Transverse colon (tissue), 3 donors: ENCODE measurements at regions not wholly inside any gene's neighbourhood (a gene's known extent, or its start where the extent isn't known, plus 50 kb on each side); places are given as distances from the start of the nearest gene placed in this dataset.

Experiments
- CTCF ChIP-seq, 5 experiments: fragments of 200-600 bp in 3 of 5; fragments of 450-650 bp in 2 of 5; sonication (generic) in 3 of 5; IDR thresholded peaks; 1 replicate in 2 of 5; 2 replicates in 3 of 5; pipeline ENCODE4 v1.5.1; 2016 to 2017; ENCODE audit warnings: antibody characterized with exemption in 5 of 5, inconsistent platforms in 3 of 5, mild to moderate bottlenecking in 2 of 5, moderate library complexity in 1 of 5
- EP300 ChIP-seq: sonication (generic); formaldehyde crosslinking; IDR thresholded peaks from one replicate; pipeline ENCODE4 v1.6.1; 2017; ENCODE audit warnings: antibody characterized with exemption, low read depth
- POLR2A ChIP-seq: fragments of 450-650 bp; IDR thresholded peaks from one replicate; pipeline ENCODE4 v1.6.1; 2016; ENCODE audit warnings: antibody characterized with exemption, mild to moderate bottlenecking, moderate library complexity

- TF ChIP-seq CTCF (IDR thresholded peaks at IDR 0.05) (no peak), POLR2A (no peak), EP300 (no peak)
These were observed 143.4 kb downstream of the DHX35 start for GRCh38 chr20:39105551-39105950.
